Activated naive CD8-positive, alpha-beta T cell treated with anti-CD3 and anti-CD28 coated beads, Interleukin-2, amount 50 U/mL, for 24 hours (primary cell): ENCODE measurements at regions not wholly inside any gene's neighbourhood (a gene's known extent, or its start where the extent isn't known, plus 50 kb on each side); places are given as distances from the start of the nearest gene placed in this dataset.
"Not testable (repeated sequence)": the region's sequence is repeated elsewhere in the genome, so short reads cannot be mapped to it uniquely, and the experiment has no call there.

Experiments
- ATAC-seq: fragments of 150-1000 bp; cut with Tn5 transposase; one replicate; pipeline ENCODE4 v1.10.0; 2021
- DNase-seq: peaks from one replicate; pipeline ENCODE4 v3.0.0; 2021
- H3K27ac Mint-ChIP-seq: one replicate; pipeline ENCODE4 v1.8.0; 2021; ENCODE audit warnings: mild to moderate bottlenecking, mixed read lengths
- H3K27me3 Mint-ChIP-seq: one replicate; pipeline ENCODE4 v1.8.0; 2021; ENCODE audit warnings: mixed read lengths
- H3K36me3 Mint-ChIP-seq: one replicate; pipeline ENCODE4 v1.8.0; 2021; ENCODE audit warnings: low read depth, mixed read lengths
- H3K4me1 Mint-ChIP-seq: one replicate; pipeline ENCODE4 v1.8.0; 2021; ENCODE audit warnings: mixed read lengths
- H3K4me3 Mint-ChIP-seq: one replicate; pipeline ENCODE4 v1.8.0; 2021; ENCODE audit warnings: mild to moderate bottlenecking, moderate library complexity, mixed read lengths
- H3K9me3 Mint-ChIP-seq: one replicate; pipeline ENCODE4 v1.8.0; 2021; ENCODE audit warnings: mixed read lengths

- peaks cover 4% of the 10 kb centered on the region for H3K9me3 Mint-ChIP-seq
- no peaks in the 10 kb centered on the region for H3K36me3 Mint-ChIP-seq
- H3K4me3 Mint-ChIP-seq, result no peak overlapping the region
- H3K4me1 Mint-ChIP-seq, result no peaks in the 10 kb centered on the region
- no peak for ATAC-seq
- no peak for DNase-seq
- H3K27ac Mint-ChIP-seq, result no peak overlapping the region
- no peaks in the 10 kb centered on the region for H3K27me3 Mint-ChIP-seq
Observed at GRCh38 chr11:98729118-98729517, 291.6 kb upstream of the CNTN5 start.

DNA sequence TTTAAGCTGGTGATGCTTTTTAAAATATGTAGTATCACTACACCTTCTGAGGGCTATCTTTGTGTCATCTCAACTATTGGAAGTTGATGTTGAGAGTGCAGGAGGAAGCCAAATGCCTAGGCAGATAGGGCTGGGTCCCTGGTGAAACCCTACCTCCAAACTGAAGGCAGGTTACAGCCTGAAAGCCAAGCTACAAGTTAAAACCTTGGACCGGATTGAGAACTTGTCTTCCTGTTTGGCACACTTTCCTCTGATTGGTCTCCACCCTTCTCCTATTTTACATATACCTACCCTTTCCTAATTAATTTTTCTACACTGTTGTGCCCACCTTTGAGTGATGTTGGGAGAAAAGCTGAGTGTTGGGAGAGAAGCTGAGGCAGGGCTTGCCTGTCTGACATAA is 287.8 kb upstream of the CNTN5 start:
- Mint-ChIP-seq H3K36me3 (no peaks in the 10 kb centered on the region), H3K27ac (no peak overlapping the region), H3K9me3 (peaks cover 7% of the 10 kb centered on the region), H3K4me3 (no peak overlapping the region), H3K27me3 (no peaks in the 10 kb centered on the region), H3K4me1 (no peaks in the 10 kb centered on the region)
- ATAC-seq (no peak), DNase-seq (no peak)

GRCh38 chr11:98733378-98733777 is 287.4 kb upstream of the CNTN5 start:
- not testable (repeated sequence) for H3K4me3 Mint-ChIP-seq, ATAC-seq, H3K9me3 Mint-ChIP-seq, H3K27ac Mint-ChIP-seq, H3K36me3 Mint-ChIP-seq, H3K27me3 Mint-ChIP-seq, H3K4me1 Mint-ChIP-seq, DNase-seq

- no peaks in the 10 kb centered on the region for H3K36me3 Mint-ChIP-seq
- H3K9me3 Mint-ChIP-seq, result peaks cover 7% of the 10 kb centered on the region
- no peak for DNase-seq
- H3K4me1 Mint-ChIP-seq, result no peaks in the 10 kb centered on the region
- H3K27ac Mint-ChIP-seq, result no peak overlapping the region
- no peak for ATAC-seq
- H3K4me3 Mint-ChIP-seq, result no peak overlapping the region
- no peaks in the 10 kb centered on the region for H3K27me3 Mint-ChIP-seq
Observed at GRCh38 chr11:98734686-98735085, 286.1 kb upstream of the CNTN5 start.

DNA sequence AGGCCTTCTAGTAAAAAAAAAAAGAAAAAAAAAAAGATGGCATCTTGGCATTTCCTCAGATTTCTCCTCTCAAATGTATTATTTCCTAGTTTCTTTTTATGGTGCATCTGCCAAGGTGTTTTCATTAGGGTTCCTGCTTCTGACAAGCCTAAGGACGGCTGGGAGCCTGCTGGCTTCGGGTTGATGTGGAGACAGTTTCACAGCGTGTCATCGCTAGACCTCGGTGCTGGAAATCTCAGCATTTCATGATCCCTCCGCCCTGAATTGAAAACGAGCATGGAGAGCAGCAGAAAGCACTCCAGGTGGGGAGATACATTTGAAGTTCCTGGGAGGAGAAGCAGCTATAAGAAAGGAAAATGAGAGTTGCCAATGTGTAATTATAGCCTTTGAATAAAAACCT is 283.9 kb upstream of the CNTN5 start:
- no peaks in the 10 kb centered on the region for H3K4me1 Mint-ChIP-seq
- H3K4me3 Mint-ChIP-seq, result no peak overlapping the region
- ATAC-seq, result no peak

DNA sequence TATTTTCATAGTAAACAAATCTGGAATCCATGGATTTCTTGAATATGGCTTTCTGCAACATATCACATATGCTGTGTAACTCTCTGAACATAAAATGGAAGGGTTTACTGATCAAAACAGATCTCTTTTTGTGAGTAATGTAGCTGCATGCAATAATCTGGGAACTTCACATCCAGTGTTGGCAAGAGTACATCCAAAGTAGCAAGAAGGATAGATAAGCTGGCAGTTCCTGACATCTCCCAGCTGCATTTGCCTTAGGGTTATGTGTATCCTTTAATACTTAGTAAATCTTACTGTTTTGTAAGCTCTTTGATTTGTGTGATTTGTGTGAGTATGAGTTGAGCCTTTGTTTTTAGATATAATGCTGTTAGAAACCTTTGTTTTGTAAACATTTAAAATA is 280.4 kb upstream of the CNTN5 start:
- DNase-seq, result no peak
- no peak overlapping the region for H3K4me3 Mint-ChIP-seq
- peaks cover 10% of the 10 kb centered on the region for H3K9me3 Mint-ChIP-seq
- H3K36me3 Mint-ChIP-seq, result no peaks in the 10 kb centered on the region
- H3K27me3 Mint-ChIP-seq, result no peaks in the 10 kb centered on the region
- H3K4me1 Mint-ChIP-seq, result no peaks in the 10 kb centered on the region
- no peak overlapping the region for H3K27ac Mint-ChIP-seq
- no peak for ATAC-seq

More for the DNA sequence above, 283.9 kb upstream of the CNTN5 start:
- no peak for DNase-seq
- Mint-ChIP-seq H3K27me3 (no peaks in the 10 kb centered on the region), H3K36me3 (no peaks in the 10 kb centered on the region), H3K27ac (no peak overlapping the region), H3K9me3 (peaks cover 7% of the 10 kb centered on the region)

- not testable (repeated sequence) for DNase-seq, H3K4me1 Mint-ChIP-seq, H3K4me3 Mint-ChIP-seq, H3K36me3 Mint-ChIP-seq, ATAC-seq, H3K27ac Mint-ChIP-seq, H3K27me3 Mint-ChIP-seq
- peaks cover 16% of the 10 kb centered on the region for H3K9me3 Mint-ChIP-seq
Observed at GRCh38 chr11:98763446-98763845, 257.3 kb upstream of the CNTN5 start.

DNA sequence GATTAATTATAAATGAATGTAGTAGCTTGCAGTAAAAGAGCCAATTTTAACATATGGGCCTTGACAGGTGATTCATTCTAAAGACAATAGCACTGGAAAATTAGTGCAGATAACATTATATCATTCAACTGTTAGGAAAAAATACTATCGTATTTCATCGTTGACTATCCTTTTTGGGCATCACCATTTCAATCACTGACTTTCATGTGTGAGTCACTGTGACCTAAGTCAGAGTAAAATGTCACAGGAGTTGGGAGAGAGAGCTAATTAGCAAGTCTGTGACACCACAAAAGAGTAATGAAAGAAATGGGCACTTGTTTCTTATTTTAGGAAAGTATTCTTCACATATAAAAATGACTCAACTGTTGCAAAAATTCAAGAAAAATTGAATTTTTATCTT is 253.8 kb upstream of the CNTN5 start:
- H3K9me3 Mint-ChIP-seq, result peaks cover 9% of the 10 kb centered on the region
- ATAC-seq (no peak), DNase-seq (no peak)
- no peak overlapping the region for H3K4me3 Mint-ChIP-seq
- no peaks in the 10 kb centered on the region for H3K27me3 Mint-ChIP-seq
- H3K27ac Mint-ChIP-seq, result no peak overlapping the region
- H3K4me1 Mint-ChIP-seq, result no peaks in the 10 kb centered on the region
- H3K36me3 Mint-ChIP-seq, result no peaks in the 10 kb centered on the region

DNA sequence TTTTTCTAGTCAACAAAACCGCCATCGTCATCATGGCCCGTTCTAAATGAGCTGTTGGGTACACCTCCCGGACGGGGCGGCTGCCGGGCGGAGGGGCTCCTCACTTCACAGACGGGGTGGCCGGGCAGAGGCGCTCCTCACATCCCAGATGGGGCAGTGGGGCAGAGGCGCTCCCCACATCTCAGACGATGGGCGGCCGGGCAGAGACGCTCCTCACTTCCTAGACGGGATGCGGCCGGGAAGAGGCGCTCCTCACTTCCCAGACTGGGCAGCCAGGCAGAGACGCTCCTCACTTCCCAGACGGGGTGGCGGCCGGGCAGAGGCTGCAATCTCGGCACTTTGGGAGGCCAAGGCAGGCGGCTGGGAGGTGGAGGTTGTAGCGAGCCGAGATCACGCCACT is 250.7 kb upstream of the CNTN5 start:
- DNase-seq, H3K27ac Mint-ChIP-seq, H3K4me3 Mint-ChIP-seq, H3K27me3 Mint-ChIP-seq, ATAC-seq, H3K4me1 Mint-ChIP-seq, H3K36me3 Mint-ChIP-seq: not testable (repeated sequence)
- H3K9me3 Mint-ChIP-seq, result peaks cover 12% of the 10 kb centered on the region

DNA sequence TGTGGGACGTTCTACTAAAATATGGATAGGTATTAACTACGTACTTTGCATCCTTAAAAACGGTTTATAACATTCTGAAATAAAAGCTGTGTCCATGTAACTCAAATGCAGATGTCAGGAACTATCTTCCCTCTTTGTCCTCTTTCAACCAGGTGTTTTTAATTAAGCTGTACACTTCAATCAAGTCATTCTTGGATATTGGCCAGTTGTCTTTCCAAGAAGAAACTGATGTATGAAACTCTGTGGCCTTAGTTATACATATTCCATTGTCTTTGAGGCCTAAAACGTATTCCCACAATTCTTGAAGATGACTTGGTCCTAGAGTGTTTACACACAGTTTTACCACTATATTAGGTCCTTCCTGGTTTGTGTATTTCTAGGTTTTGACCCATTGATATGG is 249.0 kb upstream of the CNTN5 start:
- H3K36me3 Mint-ChIP-seq, result no peaks in the 10 kb centered on the region
- H3K27me3 Mint-ChIP-seq, result no peaks in the 10 kb centered on the region

DNA sequence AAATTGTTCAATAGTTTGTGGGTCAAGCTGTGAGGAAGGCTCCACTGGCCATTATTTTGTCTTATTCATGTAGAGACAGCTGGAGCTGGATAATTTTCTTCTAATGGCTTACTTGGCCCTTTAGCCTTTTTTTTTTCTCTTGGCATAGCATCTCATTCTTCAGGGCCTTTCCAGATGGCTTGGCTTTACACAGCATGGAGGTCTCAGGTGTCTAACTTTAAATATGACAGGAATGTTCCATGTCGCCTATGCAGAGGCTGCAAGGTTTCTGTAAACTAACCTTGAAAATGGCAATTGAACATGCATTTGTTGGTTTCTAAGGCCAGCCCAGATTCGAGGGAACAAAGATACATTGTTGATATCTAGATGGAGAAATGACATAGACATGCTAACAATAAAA is 247.9 kb upstream of the CNTN5 start:
- no peak for ATAC-seq
- Mint-ChIP-seq H3K27ac (no peak overlapping the region), H3K4me1 (no peaks in the 10 kb centered on the region), H3K9me3 (peaks cover 12% of the 10 kb centered on the region), H3K36me3 (no peaks in the 10 kb centered on the region), H3K4me3 (no peak overlapping the region), H3K27me3 (no peaks in the 10 kb centered on the region)
- no peak for DNase-seq

More for the DNA sequence above, 249.0 kb upstream of the CNTN5 start:
- Mint-ChIP-seq H3K4me1 (no peaks in the 10 kb centered on the region), H3K27ac (no peak overlapping the region), H3K4me3 (no peak overlapping the region), H3K9me3 (peaks cover 12% of the 10 kb centered on the region)
- no peak for ATAC-seq
- no peak for DNase-seq

DNA sequence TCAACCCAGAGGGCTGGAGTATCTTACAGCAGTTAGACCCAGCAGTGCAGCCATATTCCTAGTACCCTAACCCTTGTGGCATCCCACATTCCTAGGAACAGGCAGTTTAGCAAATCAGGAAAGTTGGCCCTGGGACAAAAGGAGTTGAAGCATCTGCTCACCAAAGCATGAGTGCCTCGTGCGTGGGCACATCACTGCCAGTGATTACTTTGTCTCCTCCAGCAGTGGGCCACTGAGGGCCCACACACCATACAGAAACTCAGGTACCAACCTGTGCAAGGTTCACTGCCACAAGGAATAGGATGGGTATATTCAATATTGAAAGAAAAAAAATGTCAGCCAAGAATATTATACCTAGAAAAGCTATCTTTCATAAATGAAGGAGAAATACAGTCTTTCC is 227.5 kb upstream of the CNTN5 start:
- no peak overlapping the region for H3K4me3 Mint-ChIP-seq
- H3K27me3 Mint-ChIP-seq, result no peaks in the 10 kb centered on the region
- DNase-seq (no peak), ATAC-seq (no peak)
- H3K36me3 Mint-ChIP-seq, result no peaks in the 10 kb centered on the region
- H3K9me3 Mint-ChIP-seq, result peaks cover 10% of the 10 kb centered on the region
- H3K4me1 Mint-ChIP-seq, result no peaks in the 10 kb centered on the region
- no peak overlapping the region for H3K27ac Mint-ChIP-seq

GRCh38 chr11:98798333-98798732 is 222.4 kb upstream of the CNTN5 start:
- Mint-ChIP-seq H3K27me3 (no peaks in the 10 kb centered on the region), H3K36me3 (no peaks in the 10 kb centered on the region), H3K4me3 (no peak overlapping the region), H3K9me3 (peaks cover 8% of the 10 kb centered on the region), H3K27ac (no peak overlapping the region), H3K4me1 (no peaks in the 10 kb centered on the region)
- no peak for ATAC-seq
- DNase-seq, result no peak

- ATAC-seq (no peak), DNase-seq (no peak)
- no peaks in the 10 kb centered on the region for H3K36me3 Mint-ChIP-seq
- H3K27ac Mint-ChIP-seq, result no peak overlapping the region
- no peaks in the 10 kb centered on the region for H3K27me3 Mint-ChIP-seq
- no peak overlapping the region for H3K4me3 Mint-ChIP-seq
- peaks cover 3% of the 10 kb centered on the region for H3K9me3 Mint-ChIP-seq
- no peaks in the 10 kb centered on the region for H3K4me1 Mint-ChIP-seq
Observed at GRCh38 chr11:98800696-98801095, 220.1 kb upstream of the CNTN5 start.

GRCh38 chr11:98828986-98829708 is 191.6 kb upstream of the CNTN5 start:
- Mint-ChIP-seq H3K4me1 (no peaks in the 10 kb centered on the region), H3K27me3 (no peaks in the 10 kb centered on the region), H3K36me3 (no peaks in the 10 kb centered on the region), H3K9me3 (peaks cover 30% of the 10 kb centered on the region), H3K4me3 (no peak overlapping the region), H3K27ac (no peak overlapping the region)
- ATAC-seq (no peak), DNase-seq (no peak)

DNA sequence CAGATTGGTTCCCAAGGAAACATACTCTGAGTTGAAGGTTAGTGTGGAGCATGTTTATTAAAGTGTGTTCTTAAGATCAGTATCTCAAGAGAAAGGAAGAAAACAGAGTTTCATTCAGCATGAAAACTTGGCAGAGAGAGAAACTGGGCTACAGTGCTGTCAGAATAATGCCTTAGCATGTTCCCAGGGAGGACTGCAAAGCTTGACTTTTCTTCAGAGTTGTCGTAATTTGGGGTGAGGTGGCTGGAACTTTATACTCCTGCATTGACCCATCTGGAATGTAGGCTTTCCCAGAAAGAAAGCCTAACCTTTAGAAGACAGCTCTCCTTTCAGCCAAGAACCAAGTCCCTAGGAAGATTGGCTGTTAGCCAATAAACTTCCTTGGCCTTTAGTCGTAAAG is 190.8 kb upstream of the CNTN5 start:
- Mint-ChIP-seq H3K27ac (no peak overlapping the region), H3K4me3 (no peak overlapping the region), H3K36me3 (no peaks in the 10 kb centered on the region), H3K4me1 (no peaks in the 10 kb centered on the region), H3K9me3 (peaks cover 34% of the 10 kb centered on the region), H3K27me3 (no peaks in the 10 kb centered on the region)
- DNase-seq (no peak), ATAC-seq (no peak)
